SKM-1 (cell line): ENCODE measurements at regions not wholly inside any gene's neighbourhood (a gene's known extent, or its start where the extent isn't known, plus 50 kb on each side); places are given as distances from the start of the nearest gene placed in this dataset.
A peak's percentile ranks its signal among the peaks of the same experiment; 100 is the strongest.

Experiments used
- DNase-seq: peaks from one replicate; lab custom pipeline; 2025; ENCODE audit not compliant: unreplicated experiment; lab: John Stamatoyannopoulos, UW

GRCh38 chr13:108360139-108360538, 90.6 kb downstream of the TNFSF13B start:
- no peak for DNase-seq

DNA sequence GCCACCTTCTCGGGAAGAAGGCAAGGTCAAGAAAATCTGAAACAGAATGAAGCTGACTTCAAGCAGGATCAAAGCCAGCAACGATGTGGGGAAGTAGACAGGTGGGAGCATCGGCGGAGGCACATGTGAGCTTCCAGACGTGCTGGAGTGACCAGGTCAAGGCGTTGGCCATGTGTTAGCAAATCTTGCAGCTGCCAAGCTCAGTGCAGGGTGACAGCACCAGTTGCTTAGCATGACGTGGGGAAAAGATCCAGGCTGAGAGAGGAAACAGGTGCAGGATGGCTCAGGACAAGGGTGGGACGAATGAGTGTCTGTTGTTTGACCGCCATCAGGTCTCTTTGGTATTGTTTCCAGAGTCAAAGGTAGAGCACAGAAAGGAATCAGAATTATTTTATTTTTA, 92.3 kb downstream of the TNFSF13B start:
- DNase-seq: no peak

GRCh38 chr13:108363666-108364065, 94.1 kb downstream of the TNFSF13B start:
- DNase-seq: no peak

GRCh38 chr13:108365255-108365654, 95.7 kb downstream of the TNFSF13B start:
- DNase-seq: no peak

GRCh38 chr13:108368250-108368905, 98.9 kb downstream of the TNFSF13B start:
- DNase-seq: peak; percentile 74

GRCh38 chr13:108369412-108369811, 99.9 kb downstream of the TNFSF13B start:
- DNase-seq: no peak

- no peak for DNase-seq
These were observed 105.5 kb downstream of the TNFSF13B start for GRCh38 chr13:108375034-108375433.

- no peak for DNase-seq
These were observed 106.3 kb downstream of the TNFSF13B start for GRCh38 chr13:108375772-108376171.

- DNase-seq: no peak
These were observed 106.8 kb downstream of the TNFSF13B start for GRCh38 chr13:108376308-108376707.

- no peak for DNase-seq
These were observed 108.2 kb downstream of the TNFSF13B start for GRCh38 chr13:108377646-108378206.

GRCh38 chr13:108383667-108384066, 114.1 kb downstream of the TNFSF13B start:
- DNase-seq: no peak

DNA sequence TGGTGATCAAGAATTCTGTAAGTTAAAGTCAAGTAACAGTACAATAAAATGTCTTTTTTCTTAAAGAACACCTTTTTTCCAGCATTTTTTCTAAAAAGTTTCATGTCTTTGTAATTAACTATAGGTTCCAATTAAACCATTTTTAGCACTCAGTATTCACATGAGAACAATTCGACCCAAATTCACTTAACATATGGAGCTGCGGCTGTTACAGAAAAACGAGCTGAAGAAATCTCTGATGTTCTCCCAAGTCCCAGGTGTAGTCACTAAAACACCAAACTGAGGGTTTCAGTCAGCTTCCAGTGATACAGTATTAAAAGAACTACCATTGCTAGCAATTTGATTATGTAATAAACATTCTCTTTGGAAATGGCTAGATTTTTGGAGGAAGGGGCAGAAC, 117.6 kb downstream of the TNFSF13B start:
- DNase-seq: no peak

DNA sequence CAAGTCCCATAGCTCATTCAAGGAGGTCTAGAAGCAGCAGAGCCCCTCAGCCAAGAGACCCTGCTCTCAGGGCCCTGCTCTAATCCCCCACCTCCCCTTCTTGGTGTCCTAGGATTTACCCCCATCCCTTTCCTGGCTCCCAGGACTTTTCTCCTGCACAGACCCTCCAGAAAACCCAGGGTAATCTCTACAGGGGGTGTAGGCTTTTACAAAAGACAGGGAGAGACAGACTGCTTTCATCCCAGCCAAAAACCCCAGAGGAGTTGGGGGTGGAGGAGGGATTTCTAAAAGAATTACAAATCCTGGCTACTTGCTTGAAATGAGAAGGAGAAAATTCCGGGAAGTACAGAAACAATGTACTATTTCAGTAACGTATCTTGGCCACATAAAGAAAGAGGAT, 133.3 kb downstream of the TNFSF13B start:
- DNase-seq: no peak

- no peak for DNase-seq
These were observed 138.0 kb downstream of the TNFSF13B start for GRCh38 chr13:108407495-108407894.

DNA sequence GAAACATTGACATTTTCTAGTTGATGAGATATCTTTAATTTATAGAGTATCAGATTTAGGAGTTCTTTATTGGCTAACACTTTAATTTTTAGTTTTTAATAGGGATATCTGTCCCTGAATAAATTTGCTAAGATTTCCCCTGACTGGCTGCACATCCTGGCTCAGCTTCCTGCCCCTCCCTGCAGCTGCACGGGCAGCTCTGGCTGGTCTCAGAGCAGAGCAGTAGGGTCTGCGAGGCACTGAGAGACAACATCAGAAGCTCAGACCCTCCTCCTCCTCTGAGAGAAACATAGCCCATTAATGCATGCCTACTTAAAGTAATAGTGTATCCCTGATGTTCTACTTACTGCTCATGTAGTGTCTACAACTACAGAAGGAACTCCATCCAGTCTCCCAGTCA, 139.2 kb downstream of the TNFSF13B start:
- DNase-seq: no peak

GRCh38 chr13:108409730-108410129, 140.2 kb downstream of the TNFSF13B start:
- no peak for DNase-seq

- no peak for DNase-seq
These were observed 150.2 kb downstream of the TNFSF13B start for GRCh38 chr13:108419768-108420167.

DNA sequence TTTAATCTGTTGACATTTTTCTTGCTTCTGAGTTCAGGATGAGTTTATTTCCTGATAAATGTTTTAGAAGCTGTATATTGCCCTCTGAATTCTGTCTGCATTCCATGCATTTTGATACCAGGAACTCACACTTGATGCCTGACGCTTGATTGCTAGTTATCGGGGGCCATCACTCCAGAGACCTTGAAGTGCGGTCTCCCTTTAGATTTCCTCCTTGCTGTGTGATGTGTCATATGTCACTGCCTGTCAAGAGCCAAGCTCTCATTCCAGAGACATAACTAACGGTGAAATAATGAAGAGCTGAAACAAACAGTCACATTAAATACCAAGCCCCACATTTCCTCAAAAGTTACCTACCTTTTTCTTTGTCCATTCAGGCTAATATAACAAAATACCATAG, 155.5 kb downstream of the TNFSF13B start:
- no peak for DNase-seq

DNA sequence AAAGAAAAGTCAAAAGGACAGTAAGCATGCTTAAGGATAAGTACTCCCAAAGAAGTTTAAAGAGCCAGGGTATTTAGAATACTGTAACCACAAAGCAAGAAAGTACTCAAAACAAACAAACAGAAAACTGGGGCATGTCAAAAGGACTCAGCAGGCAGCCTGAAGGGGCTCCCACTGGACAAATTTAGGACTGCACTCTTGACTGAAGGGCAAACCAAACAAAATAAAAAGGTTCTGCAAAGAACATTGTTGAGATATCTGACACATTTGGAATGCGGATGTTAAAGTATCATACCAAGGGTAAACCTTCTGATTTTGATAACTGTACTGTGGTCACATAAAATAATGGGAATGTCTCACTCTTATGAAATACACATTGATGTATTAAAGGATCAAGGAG, 157.4 kb downstream of the TNFSF13B start:
- no peak for DNase-seq

DNA sequence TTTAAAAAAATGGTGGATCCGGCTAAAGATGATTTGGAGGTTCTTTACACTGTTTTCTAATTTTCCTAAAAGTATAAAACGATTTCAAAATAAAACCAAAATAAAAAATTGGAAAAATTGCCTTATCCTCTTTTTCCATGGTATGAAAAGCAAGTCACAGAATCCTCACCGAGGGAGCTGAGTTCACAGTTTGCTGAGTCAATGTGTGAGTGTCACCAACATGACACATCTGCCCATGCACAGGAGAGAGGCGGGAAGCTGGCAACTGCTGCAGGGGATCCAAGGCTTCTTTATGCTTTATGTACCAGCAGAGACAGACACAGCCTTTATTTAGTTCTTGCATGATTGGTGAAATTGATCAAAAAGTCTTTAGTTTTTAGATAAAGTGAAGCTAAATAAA, 157.8 kb downstream of the TNFSF13B start:
- DNase-seq: no peak

DNA sequence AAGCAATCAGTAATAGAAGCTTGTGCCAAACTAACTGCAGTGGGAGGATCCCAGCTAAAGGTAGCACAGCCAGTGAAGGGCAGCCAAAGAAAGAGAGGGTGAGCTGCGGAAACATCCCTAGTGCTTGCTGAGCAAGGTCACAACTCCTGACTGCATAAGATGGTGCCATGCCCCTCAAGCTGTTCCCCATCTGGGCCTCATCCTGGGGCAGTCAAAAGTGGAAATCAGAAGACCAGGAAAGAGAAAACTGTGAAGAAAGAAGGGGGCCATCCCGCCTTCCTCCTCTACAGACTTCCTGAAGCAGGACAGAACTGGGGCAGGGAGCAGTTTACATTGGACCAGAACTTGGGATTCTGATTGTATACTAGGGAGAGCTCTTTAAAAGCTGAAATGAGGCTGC, 159.2 kb downstream of the TNFSF13B start:
- no peak for DNase-seq

DNA sequence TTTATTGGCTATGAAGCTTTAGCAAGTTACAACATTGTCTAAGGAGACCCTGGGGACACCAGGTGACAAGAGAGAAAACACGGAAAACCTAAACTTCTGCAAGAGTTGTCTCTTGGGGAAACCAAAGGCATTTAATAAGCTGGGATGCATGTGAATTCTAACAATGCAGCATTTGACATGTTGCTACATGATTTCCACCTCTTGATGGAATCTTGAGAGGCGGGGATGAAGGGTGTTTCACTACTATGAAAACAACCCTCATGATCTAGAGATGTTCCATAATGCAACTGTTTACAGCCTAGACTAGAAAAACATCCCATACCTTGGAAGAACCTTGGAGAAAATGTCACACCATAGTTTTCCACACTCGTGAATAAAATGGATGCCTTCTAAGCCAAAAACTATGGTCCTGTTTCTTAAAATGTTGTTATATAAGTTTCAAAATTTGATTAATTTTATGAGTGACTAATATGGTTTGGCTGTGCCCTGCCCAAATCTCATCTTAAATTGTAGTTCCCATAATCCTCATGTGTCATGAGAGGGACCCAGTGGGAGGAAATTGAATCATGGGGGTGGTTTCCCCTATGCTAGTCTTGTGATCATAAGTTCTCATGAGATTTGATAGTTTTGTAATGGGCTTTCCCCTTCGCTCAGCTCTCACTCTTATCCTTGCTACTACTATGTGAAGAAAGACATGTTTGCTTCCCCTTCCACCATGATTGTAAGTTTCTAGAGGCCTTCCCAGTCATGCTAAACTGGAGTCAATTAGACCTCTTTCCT, 164.6 kb downstream of the TNFSF13B start:
- DNase-seq: no peak
